Osteoblast (primary cell): ENCODE measurements at regions not wholly inside any gene's neighbourhood (a gene's known extent, or its start where the extent isn't known, plus 50 kb on each side); places are given as distances from the start of the nearest gene placed in this dataset.

Experiments
- DNase-seq: peaks from one replicate; pipeline ENCODE4 v3.0.0; 2011; ENCODE audit warnings: low spot score, mixed read lengths; ENCODE audit not compliant: insufficient read length; ENCODE audit errors: missing footprints
- H2AFZ ChIP-seq: 2 replicates; pipeline ENCODE4 v1.6.0; 2011; ENCODE audit warnings: mild to moderate bottlenecking, low read length
- H3K27ac ChIP-seq: 2 replicates; pipeline ENCODE4 v1.5.1; 2011; ENCODE audit warnings: mild to moderate bottlenecking, low read depth, low read length, moderate library complexity
- H3K27me3 ChIP-seq: 2 replicates; pipeline ENCODE4 v1.6.0; 2012; ENCODE audit warnings: mild to moderate bottlenecking, control low read depth, inconsistent platforms, low read length, moderate library complexity; ENCODE audit not compliant: insufficient read depth
- H3K36me3 ChIP-seq: 2 replicates; pipeline ENCODE4 v1.5.1; 2011; ENCODE audit warnings: mild to moderate bottlenecking, low read length, control low read depth, moderate library complexity; ENCODE audit not compliant: insufficient read depth
- H3K4me1 ChIP-seq: 2 replicates; pipeline ENCODE4 v1.5.1; 2011; ENCODE audit warnings: mild to moderate bottlenecking, low read length, control low read depth, moderate library complexity; ENCODE audit not compliant: insufficient read depth
- H3K4me2 ChIP-seq: 2 replicates; pipeline ENCODE4 v1.6.0; 2011; ENCODE audit warnings: mild to moderate bottlenecking, low read length; ENCODE audit not compliant: insufficient read depth
- H3K4me3 ChIP-seq: fragments of 200-600 bp; sonication (generic); 3 replicates; pipeline ENCODE4 v1.5.1; 2012; ENCODE audit warnings: mild to moderate bottlenecking, low read length, inconsistent platforms; ENCODE audit not compliant: insufficient read depth
- H3K79me2 ChIP-seq: 2 replicates; pipeline ENCODE4 v1.6.0; 2012; ENCODE audit warnings: mild to moderate bottlenecking, low read length, control low read depth, inconsistent platforms; ENCODE audit not compliant: insufficient read depth
- H3K9me3 ChIP-seq: 2 replicates; pipeline ENCODE4 v1.5.1; 2011; ENCODE audit warnings: low read depth, low read length, control low read depth
- H4K20me1 ChIP-seq: 2 replicates; pipeline ENCODE4 v1.6.0; 2012; ENCODE audit warnings: mild to moderate bottlenecking, low read length, control low read depth; ENCODE audit not compliant: insufficient read depth
- TF ChIP-seq, protein P1 (sequence below): IDR thresholded peaks from 2 replicates; pipeline ENCODE4 v1.5.1; 2011; ENCODE audit warnings: mild to moderate bottlenecking, low read depth, low read length, moderate library complexity; ENCODE audit errors: extremely low read depth

DNA sequence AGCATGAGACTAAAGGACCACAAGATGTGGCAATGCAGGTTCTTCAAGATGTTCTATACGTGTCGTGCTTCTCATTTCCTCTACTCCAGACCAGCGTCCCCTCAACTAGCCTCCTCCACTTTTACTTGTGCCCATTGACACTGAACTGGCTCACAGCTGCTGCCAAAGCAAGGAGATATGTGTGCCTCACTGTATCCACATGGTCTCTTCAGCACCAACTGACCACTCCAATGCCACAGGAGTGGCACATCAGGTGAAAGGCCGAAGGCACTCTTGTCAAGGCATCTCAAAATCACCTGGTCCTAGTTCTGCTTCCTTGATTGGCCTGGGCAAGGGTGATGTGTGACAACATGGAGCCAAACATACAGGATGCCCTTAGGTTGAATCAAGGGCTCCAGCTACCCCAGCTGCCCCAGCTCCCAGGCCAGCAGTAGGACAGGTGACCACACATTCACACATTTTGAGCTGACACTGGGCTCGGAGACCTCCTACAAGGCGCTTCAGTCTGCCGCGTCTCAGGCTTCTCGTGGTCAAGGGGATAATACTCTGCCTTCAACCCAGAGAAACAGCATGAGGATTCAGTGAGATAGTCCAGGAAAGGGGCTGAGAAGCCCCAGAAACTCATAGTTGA lies 205.2 kb upstream of the CDH4 start:
- no peaks in the 10 kb centered on the region for H3K27me3 ChIP-seq
- H4K20me1 ChIP-seq = no peaks in the 10 kb centered on the region
- DNase-seq = no peak
- H3K4me2 ChIP-seq = no peak overlapping the region
- TF ChIP-seq, protein P1, sequence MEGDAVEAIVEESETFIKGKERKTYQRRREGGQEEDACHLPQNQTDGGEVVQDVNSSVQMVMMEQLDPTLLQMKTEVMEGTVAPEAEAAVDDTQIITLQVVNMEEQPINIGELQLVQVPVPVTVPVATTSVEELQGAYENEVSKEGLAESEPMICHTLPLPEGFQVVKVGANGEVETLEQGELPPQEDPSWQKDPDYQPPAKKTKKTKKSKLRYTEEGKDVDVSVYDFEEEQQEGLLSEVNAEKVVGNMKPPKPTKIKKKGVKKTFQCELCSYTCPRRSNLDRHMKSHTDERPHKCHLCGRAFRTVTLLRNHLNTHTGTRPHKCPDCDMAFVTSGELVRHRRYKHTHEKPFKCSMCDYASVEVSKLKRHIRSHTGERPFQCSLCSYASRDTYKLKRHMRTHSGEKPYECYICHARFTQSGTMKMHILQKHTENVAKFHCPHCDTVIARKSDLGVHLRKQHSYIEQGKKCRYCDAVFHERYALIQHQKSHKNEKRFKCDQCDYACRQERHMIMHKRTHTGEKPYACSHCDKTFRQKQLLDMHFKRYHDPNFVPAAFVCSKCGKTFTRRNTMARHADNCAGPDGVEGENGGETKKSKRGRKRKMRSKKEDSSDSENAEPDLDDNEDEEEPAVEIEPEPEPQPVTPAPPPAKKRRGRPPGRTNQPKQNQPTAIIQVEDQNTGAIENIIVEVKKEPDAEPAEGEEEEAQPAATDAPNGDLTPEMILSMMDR = no peak
- H3K9me3 ChIP-seq = no peaks in the 10 kb centered on the region
- H3K4me1 ChIP-seq = no peaks in the 10 kb centered on the region
- no peaks in the 10 kb centered on the region for H3K79me2 ChIP-seq
- H3K4me3 ChIP-seq = no peak overlapping the region
- no peaks in the 10 kb centered on the region for H3K36me3 ChIP-seq
- H3K27ac ChIP-seq = no peak overlapping the region
- no peak overlapping the region for H2AFZ ChIP-seq

GRCh38 chr20:61047515-61047914 lies 204.5 kb upstream of the CDH4 start:
- no peak for DNase-seq
- Histone ChIP-seq H3K36me3 (no peaks in the 10 kb centered on the region), H3K27ac (no peak overlapping the region), H3K4me1 (no peaks in the 10 kb centered on the region), H3K9me3 (no peaks in the 10 kb centered on the region), H3K4me2 (no peak overlapping the region), H3K4me3 (no peak overlapping the region), H3K79me2 (no peaks in the 10 kb centered on the region), H3K27me3 (no peaks in the 10 kb centered on the region), H2AFZ (no peak overlapping the region), H4K20me1 (no peaks in the 10 kb centered on the region)
- TF ChIP-seq, protein P1 = no peak

DNA sequence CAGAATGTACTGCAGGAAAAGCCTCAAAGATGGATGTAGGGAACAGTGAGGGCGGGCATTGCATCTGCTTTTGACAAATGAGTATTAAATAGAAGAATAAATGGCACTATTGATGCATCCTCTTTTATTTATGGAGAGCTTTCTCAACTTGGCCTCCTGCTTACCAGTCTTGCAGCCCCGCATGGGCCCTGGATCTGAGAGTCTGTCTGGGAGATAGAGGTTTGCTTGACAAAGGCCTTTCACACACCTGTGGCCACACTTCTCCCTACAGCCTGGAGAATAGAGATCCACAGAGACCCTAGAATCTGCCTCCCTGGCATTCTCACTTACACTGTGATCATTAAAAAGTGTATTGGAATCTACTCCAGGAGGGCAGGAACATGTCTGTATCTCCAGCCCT lies 203.8 kb upstream of the CDH4 start:
- no peaks in the 10 kb centered on the region for H3K27me3 ChIP-seq
- DNase-seq = no peak
- no peaks in the 10 kb centered on the region for H3K79me2 ChIP-seq
- no peaks in the 10 kb centered on the region for H3K4me1 ChIP-seq
- H3K4me2 ChIP-seq = no peak overlapping the region
- H3K27ac ChIP-seq = no peak overlapping the region
- H3K9me3 ChIP-seq = no peaks in the 10 kb centered on the region
- no peak overlapping the region for H3K4me3 ChIP-seq
- TF ChIP-seq, protein P1 = no peak
- H2AFZ ChIP-seq = no peak overlapping the region
- H4K20me1 ChIP-seq = no peaks in the 10 kb centered on the region
- H3K36me3 ChIP-seq = no peaks in the 10 kb centered on the region

- no peaks in the 10 kb centered on the region for H3K9me3 ChIP-seq
- DNase-seq = no peak
- no peak overlapping the region for H3K27ac ChIP-seq
- no peaks in the 10 kb centered on the region for H3K36me3 ChIP-seq
- H3K4me3 ChIP-seq = no peak overlapping the region
- H2AFZ ChIP-seq = no peak overlapping the region
- TF ChIP-seq, protein P1 = no peak
- no peaks in the 10 kb centered on the region for H4K20me1 ChIP-seq
- no peaks in the 10 kb centered on the region for H3K27me3 ChIP-seq
- no peaks in the 10 kb centered on the region for H3K4me1 ChIP-seq
- H3K79me2 ChIP-seq = no peaks in the 10 kb centered on the region
- H3K4me2 ChIP-seq = no peak overlapping the region
Measured at GRCh38 chr20:61049684-61050083, 202.4 kb upstream of the CDH4 start.
